ENCODE measurements at regions not wholly inside any gene's neighbourhood (a gene's known extent, or its start where the extent isn't known, plus 50 kb on each side); places are given as distances from the start of the nearest gene placed in this dataset.
"Not testable (repeated sequence)": the region's sequence is repeated elsewhere in the genome, so short reads cannot be mapped to it uniquely, and the experiment has no call there.

GRCh38 chr15:44904651-44905340 is 51.7 kb upstream of the TERB2 start:
- DNase-seq (ENCODE audit: low read depth, low spot score), result not testable (repeated sequence)
